OCI-LY1 (cell line): ENCODE measurements at regions not wholly inside any gene's neighbourhood (a gene's known extent, or its start where the extent isn't known, plus 50 kb on each side); places are given as distances from the start of the nearest gene placed in this dataset.

Experiments used
- EZH2 ChIP-seq: fragments of 200-600 bp; sonication (generic), shearing (Covaris generic); IDR thresholded peaks from 2 replicates; pipeline ENCODE4 v1.8.0; 2017; ENCODE audit warnings: borderline replicate concordance, mixed run types, mild to moderate bottlenecking, antibody characterized with exemption, low read length, moderate library complexity, mixed read lengths
- TF ChIP-seq, protein P1 (sequence below): fragments of 200-600 bp; sonication (generic), shearing (Covaris generic); IDR thresholded peaks from 2 replicates; pipeline ENCODE4 v1.5.1; 2017; ENCODE audit warnings: mild to moderate bottlenecking, antibody characterized with exemption, low read length, moderate library complexity, mixed read lengths

DNA sequence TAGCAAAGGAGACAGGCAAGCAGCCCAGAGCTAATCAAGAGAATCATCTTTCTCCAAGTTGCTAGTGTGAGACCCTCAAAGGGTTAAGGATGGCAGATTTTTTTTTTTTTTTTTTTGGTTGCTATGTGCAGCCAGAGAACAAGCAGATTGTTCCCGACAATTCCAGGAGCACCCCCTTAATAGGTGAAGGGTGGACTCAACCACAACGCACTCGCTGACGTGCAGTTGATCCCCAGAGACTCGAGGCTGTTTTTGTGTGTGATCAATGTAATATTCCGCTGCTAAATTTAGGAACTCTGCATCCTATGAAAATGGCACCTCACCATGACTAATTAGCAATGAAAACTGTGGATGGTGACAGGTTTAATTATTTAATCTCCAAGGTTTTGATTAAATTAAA, 789.0 kb downstream of the KCNA4 start:
- TF ChIP-seq, protein P1, sequence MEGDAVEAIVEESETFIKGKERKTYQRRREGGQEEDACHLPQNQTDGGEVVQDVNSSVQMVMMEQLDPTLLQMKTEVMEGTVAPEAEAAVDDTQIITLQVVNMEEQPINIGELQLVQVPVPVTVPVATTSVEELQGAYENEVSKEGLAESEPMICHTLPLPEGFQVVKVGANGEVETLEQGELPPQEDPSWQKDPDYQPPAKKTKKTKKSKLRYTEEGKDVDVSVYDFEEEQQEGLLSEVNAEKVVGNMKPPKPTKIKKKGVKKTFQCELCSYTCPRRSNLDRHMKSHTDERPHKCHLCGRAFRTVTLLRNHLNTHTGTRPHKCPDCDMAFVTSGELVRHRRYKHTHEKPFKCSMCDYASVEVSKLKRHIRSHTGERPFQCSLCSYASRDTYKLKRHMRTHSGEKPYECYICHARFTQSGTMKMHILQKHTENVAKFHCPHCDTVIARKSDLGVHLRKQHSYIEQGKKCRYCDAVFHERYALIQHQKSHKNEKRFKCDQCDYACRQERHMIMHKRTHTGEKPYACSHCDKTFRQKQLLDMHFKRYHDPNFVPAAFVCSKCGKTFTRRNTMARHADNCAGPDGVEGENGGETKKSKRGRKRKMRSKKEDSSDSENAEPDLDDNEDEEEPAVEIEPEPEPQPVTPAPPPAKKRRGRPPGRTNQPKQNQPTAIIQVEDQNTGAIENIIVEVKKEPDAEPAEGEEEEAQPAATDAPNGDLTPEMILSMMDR: no peak
- TF ChIP-seq EZH2: no peak
